ENCODE measurements at regions not wholly inside any gene's neighbourhood (a gene's known extent, or its start where the extent isn't known, plus 50 kb on each side); places are given as distances from the start of the nearest gene placed in this dataset.

DNA sequence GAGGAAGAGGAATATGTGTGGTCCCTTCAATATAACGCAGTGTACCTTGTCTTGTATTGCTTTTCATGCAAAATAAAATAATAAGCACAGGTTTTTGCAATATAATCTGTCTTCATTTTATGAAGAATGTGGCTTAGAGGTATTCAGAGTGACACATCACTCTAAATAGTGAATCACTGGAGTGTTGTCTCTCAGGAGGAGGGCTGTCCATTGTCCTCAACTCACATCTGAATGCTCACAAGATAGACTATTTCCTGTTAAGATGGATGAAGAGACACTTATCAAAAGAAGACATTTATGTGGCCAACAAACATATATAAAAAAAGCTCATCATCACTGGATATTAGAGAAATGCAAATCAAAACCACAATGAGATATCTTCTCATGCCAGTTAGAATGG is 1147.5 kb upstream of the C9orf72 start:
- no peak for DNase-seq (ENCODE audit: low read depth in 2 of 2)

DNA sequence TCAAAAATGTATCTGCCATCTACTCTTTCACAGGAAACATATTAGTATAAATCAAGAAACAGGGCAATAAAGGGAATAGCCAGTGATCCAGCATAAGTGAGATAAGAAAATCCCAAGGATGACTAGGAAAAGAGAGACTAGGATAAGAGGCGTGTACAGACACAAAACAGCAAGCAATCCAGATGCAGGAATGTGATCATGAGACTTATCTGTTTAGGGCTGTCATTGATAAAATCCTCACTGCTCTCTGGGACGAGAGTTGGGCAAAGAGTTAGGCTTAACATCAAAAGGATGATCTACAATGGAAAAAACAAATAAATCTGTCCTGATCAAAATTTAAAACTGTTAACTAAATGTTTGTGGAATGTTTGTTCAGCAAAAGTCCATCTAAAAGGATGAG is 1156.8 kb upstream of the C9orf72 start:
- no peak for DNase-seq (ENCODE audit: low read depth in 2 of 2)

DNA sequence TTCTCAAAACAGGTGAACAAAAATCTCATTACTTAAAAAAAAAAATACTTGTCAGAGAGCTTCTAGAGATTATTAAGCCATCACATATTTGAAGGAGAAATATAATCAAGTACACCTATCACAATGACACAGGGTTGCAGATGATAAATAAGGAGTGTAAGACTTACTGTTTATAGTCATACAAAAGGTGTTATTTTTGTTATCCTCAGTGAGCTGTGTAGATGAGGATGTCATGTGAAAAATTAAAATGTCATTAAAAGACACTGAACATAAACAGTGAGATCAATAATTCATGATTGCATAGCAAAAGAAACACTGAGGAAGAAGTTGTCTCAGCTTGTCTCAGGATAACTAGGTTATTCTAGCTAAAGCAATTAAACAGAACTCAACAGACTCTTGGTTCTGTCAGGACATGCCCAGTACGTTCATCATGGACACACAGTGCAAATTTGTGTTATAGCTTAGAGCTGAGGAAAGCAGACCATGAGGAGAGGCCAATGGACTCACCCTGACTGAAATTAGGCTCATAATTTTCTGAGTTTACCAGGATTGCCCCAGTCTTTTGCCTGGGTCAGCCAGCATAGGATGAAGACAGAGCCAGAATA is 1162.6 kb upstream of the C9orf72 start:
- no peak for DNase-seq (ENCODE audit: low read depth in 2 of 2)

DNA sequence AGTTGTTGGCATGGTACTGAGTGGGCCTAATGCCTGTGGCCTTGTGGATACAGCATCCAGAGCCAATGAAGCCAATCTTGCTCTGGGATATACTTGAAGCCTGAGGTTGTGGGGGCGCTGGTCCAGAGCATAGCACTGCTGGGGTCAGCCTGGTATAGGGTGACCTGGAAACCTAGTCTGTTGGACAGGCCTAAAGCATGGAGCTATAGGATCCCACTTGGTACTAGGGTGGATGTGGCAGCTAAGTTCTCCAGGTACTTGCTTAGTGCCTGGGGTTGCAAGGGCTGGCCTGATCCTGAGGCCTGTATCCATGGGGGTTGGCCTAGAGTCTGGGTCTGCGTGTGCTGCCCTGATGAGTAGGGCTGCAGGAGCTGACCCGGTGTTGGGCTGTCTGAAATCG is 1168.2 kb upstream of the C9orf72 start:
- no peak for DNase-seq (ENCODE audit: low read depth in 2 of 2)

DNA sequence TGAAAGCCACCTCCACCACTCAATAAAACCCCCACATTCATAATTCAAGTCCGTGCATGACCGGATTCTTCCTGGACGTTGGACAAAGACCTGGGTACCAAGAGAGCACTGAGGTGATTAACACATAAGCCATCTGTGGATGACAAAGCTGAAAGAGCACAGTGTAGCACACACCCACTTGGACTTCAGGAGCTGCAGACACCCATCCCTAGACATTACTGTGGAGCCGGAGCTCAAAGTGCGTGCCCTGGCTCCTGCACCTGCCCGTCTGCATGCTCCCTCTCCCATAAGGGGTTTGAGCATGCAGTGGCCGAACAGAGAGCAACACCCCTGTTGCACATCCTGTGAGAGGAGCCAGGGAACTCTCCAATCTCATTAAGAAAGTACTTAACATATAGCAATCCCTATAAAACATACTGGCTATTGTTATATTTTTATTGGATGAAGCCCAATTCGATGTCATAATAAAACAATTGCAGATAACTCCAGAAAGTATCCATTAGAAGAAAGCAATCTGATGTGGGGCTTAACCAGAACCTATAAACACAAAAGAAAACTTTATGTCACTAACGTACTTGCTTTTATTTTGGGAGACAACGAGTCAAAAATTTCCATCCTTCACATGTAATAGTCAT is 1174.2 kb upstream of the C9orf72 start:
- DNase-seq (ENCODE audit: low read depth in 2 of 2): no peak

DNA sequence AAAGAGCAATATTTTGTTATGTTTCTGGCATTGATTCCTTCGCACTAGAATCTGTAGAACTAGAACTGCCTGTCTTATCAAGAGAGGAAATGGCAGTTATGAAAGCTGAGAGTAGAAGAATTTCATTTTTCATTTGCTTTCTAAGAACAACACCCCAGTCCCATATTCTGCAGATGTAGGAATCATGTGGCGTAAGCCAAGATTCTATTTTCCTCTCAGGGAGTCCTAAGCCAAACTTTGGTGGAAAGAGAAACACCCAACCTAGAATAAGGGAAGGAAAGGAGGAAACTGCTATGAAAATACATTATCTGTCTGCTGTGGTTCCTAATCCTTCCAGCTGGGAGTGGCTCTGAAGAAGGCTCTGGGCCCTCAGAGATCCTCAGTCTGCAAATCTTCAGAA is 1176.9 kb upstream of the C9orf72 start:
- DNase-seq (ENCODE audit: low read depth in 2 of 2): no peak

DNA sequence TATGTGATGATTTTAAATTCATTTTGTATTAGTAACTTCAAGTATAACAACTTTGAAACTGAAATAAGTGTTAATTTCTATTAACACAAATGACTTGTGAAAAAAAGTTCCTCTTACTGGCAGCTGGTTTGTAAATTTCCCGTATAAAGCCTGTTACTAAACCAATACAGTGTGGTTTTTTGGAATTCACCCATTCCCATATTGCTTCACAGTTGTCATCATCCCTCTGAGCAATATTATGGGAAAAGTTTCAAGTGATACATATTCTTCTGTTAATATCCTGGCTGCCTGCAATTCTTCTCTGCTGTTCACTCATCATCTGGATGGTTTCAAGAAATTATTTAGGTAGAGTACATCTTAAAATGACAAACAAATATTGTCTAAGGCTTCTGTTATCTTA is 1185.1 kb upstream of the C9orf72 start:
- no peak for DNase-seq (ENCODE audit: low read depth in 2 of 2)

DNA sequence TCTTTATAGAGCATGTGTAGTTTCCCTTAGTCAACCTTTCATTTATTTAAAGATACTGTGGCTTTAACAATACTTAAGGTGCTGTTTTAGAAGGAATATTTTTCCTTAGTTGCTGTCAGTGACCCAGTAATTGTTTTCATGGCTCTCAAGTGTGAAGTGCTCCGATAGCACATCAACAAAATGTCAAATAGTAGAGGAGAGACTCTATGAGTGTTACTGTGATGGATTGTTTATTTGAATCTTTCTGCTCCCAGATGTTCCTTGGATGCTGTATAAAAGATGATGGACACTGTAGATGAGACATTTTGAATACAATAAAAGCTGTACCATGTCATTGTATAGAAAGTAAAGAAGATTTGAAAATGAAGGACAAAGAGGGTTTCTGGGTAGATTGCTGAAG is 1185.7 kb upstream of the C9orf72 start:
- no peak for DNase-seq (ENCODE audit: low read depth in 2 of 2)

DNA sequence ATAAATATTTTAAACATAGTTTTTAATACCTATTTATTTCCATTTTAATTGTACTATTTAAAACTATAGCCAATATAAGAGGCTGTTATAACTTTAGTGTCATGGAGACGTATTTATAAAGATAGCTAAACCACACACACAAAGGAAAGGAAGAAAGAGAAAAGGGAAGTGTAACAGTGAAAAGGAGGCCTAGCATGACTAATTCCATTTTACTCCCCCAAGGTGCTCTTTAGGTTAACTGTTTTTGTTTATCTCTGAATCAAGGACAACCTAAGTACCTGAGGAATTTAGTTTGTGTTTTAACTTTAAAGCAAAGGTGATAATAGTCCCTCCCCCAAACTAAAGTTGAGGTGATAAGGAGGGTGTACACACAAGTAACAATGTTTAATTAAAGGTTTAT is 1188.9 kb upstream of the C9orf72 start:
- no peak for DNase-seq (ENCODE audit: low read depth in 2 of 2)

DNA sequence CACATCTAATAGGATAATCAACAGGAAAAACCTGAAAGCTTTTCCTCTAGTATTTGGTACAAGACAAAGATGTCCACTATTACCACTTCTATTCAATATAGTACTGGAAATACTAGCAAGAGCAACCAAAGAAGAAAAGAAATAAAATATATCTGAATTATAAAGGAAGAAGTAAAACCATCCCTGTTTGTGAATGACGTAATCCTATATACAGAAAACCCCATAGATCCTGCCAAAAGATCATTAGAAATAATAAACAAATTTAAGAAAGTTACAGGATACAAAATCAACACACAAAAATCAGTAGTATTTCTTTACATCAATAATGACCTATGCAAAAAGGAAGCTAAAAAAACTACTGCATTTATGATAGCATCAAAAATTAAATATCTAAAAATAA is 1191.3 kb upstream of the C9orf72 start:
- DNase-seq (ENCODE audit: low read depth in 2 of 2): no peak

DNA sequence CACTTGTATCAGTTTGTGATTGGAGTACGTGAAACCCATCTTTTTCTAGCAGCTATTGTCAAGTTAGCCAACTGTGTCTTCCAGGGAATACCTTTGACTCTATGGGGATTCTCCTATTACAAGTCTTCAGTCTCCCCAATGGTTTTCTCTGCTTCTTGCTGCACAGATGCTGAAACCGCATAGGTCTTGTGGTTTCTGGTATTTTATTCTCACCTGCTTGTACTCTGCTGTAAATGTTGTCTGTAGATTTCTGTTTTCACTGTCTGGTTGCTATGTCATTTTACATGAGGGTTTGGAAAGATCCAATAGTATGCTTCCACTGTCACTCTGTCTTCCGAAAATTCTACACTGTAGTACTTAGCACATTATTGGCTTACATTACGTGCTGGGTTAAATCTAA is 1196.9 kb upstream of the C9orf72 start:
- no peak for DNase-seq (ENCODE audit: low read depth in 2 of 2)

DNA sequence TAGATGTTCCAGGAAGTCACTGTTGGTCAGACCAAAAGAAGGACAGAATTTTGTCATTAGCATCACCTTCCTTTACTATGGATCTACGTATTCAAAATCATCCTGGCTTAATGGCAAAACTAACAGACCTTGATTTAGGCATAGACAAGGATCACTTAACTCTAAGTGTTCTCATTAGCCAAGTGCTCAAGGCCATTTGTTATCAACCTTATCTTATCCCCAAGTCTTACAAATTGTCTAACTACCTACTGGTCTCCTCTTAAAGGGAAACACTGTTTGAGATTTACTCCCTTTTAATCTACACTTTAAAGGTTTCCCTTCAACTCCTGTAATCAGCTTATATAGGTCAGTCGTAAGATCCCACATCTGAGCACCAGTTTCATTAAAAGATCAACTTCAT is 1197.5 kb upstream of the C9orf72 start:
- DNase-seq (ENCODE audit: low read depth in 2 of 2): no peak

DNA sequence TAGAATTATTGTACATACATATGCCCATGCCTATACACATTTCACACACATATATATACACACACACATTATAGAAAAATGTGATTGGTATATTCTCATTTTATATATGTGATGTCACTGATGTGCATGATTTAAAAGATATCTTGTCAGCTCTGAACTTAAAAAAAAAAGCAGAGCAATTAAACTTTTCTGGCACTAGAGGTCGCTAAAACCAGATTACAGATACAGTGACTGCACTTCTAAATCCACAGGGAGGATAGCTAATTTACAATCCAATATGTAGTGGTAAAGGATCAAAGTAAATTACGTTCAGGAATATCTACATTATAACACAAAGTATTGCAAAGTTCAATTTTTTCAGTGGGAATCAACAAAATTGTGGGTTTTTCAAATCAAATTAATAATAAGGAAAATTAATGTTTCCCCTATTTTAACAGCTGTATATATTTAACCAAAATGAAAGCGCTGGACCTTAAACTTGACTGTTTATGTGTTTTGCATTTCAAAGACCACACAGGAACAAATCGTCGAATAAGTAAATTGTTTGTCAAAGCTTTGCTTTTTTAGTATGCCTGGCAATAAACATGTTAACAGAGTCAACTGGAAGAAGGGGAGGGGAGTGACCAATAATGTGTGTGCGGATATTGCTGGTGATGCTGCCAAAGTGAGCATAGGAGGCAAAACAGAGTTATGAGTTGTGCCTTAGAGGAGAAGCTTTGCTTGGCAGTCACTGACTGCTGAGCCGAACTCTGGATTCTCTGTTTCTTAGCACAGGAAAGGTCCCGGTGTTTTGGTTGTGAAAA is 1201.4 kb upstream of the C9orf72 start:
- no peak for DNase-seq (ENCODE audit: low read depth in 2 of 2)

DNA sequence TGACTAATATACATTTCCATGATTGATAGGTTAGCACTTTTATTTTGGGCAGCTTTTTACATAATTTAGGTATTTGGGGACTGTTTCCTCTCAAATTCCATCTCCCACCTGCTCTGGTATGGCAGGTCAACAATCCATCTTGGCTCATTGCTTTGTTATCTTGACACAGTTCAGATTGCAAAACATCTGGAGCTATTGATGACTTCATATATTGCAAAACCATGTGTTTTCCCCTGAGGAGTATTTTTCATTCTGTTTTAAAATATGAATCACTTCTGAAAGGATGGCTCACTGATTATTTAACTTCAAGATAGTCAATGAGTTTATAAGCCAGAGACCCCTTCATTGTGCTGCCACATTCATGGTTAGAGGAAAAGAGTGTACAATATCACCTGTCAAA is 1206.0 kb upstream of the C9orf72 start:
- DNase-seq (ENCODE audit: low read depth in 2 of 2): no peak

DNA sequence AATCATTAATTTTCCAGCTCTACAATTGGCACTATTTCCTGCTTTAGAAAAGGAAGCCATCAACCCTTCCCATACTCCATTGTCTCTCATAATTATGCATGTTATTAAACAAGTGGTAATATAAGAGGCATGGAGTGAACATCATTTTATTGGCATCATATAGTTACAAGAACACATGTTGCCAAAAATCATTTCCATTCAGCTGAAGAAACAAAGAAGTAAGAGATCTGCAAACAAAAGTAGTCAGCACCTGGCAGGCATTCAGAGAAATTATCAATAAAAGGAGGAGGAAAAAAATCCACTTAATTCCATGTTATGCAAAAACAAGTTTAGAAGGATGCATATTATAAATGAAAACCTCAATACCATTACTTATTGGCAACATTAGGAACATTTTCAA is 1208.2 kb upstream of the C9orf72 start:
- no peak for DNase-seq (ENCODE audit: low read depth in 2 of 2)

DNA sequence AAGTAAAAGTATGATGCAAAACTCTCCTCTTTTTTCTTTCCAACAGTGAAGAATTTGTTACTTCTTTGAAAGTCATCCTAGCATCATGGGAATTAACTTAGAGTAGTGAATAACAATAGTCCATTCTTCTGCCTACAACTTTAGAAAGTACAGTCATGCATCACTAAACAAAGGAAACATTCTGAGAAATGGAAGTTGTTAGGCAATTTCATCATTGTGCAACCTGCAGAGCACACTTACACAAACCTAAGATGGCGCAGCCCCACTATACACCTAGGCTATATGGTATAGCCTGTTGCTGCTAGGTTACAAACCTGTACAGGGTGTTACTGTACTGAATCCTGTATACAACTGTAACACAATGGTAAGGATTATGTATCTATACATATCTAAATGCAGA is 1209.3 kb upstream of the C9orf72 start:
- DNase-seq (ENCODE audit: low read depth in 2 of 2): no peak

DNA sequence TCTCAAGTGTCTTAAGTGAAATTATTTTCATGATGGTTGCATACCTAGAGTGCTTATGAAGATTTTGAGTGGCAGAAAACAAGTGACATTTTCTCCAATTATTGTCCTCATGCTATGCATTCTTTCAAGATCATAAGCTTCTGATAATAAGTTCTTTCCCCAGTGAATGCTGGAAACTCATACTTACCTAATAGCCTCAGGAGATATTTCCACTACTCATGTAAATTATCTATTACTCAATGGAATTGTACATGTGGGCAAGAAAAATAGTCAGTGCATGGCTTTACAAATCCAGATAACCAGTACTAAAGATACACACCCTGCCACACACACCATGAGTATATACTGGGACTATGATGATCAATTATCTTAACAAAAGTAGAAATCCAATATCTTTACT is 1219.4 kb upstream of the C9orf72 start:
- DNase-seq (ENCODE audit: low read depth in 2 of 2): no peak

DNA sequence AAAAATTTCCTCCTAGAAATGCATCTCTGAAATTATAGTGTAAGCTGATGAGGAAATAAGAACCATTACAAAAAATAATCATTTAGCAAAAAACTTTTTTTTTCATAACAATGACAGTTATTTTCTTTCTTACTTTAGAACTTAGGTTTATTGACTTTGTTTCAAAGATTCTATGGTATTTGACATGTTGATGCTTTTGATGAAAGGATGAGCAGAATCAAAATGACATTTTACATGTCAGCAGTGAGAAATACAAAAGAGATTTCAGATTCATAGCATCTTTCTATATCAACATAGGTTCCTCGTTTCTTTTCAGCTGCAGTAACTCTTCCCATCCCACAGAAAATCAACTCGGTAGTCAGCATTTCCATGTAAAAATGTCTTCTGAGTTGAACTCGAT is 1226.6 kb upstream of the C9orf72 start:
- no peak for DNase-seq (ENCODE audit: low read depth in 2 of 2)

DNA sequence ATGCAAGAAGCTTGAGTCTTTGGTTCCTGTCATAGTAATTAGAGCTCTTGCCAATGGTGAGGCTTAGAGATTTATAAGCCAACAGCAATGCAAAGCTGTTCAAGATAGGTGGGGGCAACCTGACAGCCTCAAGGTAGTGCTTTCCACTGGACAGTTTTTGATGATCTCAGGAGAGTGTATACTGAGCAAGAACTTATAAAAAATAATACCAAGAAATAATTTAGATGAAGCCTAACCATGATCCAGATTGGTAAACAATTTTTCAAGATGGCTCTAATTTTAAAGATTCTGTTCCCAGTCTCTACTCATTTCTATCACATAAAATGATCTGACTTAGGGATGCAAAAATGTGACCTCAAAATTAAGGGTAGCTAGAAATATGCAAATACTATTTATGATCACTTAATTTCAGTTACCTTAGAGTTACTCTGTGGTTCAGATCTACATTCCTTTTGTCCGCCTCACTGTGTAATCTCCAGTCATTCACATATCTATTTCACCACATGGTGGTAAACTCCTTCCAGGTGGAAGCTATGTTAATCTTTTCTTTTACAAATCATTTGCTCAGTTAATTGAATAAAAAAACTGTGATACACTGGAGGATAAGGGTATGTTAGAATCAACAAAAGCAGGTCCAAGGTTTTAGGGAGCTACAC is 1228.0 kb upstream of the C9orf72 start:
- no peak for DNase-seq (ENCODE audit: low read depth in 2 of 2)

DNA sequence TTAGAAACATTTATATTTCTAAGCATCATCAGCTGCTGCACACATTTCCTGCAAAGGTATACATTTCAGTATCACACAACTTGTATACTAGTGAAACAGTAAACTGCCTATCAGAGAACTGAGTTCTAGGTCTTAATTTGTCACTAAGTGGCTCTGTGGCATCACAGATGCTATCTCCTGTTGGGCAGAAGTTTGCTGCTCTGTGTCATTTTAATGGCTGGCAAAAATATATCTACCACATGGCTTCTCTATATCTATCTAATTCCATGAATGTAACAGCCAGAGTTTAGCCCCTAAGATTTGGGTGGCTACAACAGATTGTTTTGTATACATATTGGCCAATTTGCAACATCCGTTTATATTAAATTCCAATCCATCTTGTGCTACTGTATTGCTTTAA is 1231.9 kb upstream of the C9orf72 start:
- no peak for DNase-seq (ENCODE audit: low read depth in 2 of 2)

DNA sequence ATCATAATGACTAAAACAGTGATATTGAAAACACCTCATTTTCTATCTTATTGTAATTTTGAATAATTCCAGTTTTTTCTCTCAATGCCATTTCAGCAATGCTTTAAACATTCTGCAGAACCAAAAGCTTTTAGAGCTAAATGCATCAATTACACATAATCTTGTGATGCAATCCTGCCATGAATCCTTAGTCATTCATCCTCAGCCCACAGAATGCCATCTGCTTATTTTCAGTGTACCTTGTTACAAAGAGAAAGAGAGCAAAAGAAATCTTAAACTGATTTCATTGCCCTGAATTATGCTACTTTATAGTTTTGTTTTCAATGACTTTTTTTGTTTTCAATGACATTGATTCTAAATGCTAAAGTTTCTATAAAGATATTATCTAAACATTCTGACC is 1234.8 kb upstream of the C9orf72 start:
- DNase-seq (ENCODE audit: low read depth in 2 of 2): no peak

DNA sequence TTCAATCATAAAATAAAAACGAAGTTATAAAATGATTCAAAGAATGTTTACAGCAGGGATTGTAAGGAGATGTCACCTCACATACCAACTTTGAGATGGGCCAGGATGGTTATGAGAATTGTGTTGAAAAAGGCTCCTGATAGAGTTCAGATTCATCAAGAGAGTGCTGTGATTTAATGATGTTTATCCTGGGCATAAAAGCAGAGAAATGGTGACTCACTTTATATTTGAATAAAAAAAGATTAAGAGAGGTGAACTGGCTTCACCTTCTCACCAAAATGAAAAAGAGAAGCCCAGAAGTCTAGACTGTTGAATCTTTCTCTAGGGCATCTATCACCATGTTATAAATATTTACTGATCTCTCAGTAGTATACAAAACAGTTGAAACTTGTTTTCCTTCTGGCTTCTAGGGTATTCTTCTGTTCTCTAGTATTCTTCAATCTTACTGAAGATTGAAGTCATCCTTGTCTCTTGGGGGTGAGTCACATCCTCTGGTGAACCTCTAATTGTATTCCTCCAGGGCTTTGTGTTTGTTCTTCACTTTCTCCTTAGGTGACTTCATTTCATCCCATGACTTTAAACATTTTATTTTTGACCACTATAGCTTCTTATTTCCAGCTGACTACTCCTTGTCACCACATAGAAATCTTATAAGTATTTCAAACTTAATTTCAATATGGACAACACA is 1237.3 kb upstream of the C9orf72 start:
- DNase-seq (ENCODE audit: low read depth in 2 of 2): no peak

Data from stimulated activated CD4-positive, alpha-beta T cell treated with anti-CD3 and anti-CD28 coated beads, Interleukin-12 subunit alpha, Interleukin-12 subunit beta, amount 100 ng/mL, for 24 hours (primary cell).